ENCODE measurements at regions not wholly inside any gene's neighbourhood (a gene's known extent, or its start where the extent isn't known, plus 50 kb on each side); places are given as distances from the start of the nearest gene placed in this dataset.

GRCh38 chr9:106581973-106582372 is 281.0 kb upstream of the ZNF462 start:
- TF ChIP-seq CTCF (IDR thresholded peaks at IDR 0.05; ENCODE audit: low read depth, low read length, missing control alignments), result no peak
- no peak for DNase-seq (ENCODE audit: low read depth)
- H3K4me3 ChIP-seq (ENCODE audit: low read depth, low read length), result no peak overlapping the region

- H3K4me3 ChIP-seq (ENCODE audit: low read depth, low read length), result no peak overlapping the region
- TF ChIP-seq CTCF (IDR thresholded peaks at IDR 0.05; ENCODE audit: low read depth, low read length, missing control alignments), result no peak
- DNase-seq (ENCODE audit: low read depth), result no peak
Measured at GRCh38 chr9:106583751-106584150, 279.2 kb upstream of the ZNF462 start.

- TF ChIP-seq CTCF (IDR thresholded peaks at IDR 0.05; ENCODE audit: low read depth, low read length, missing control alignments), result no peak
- no peak overlapping the region for H3K4me3 ChIP-seq (ENCODE audit: low read depth, low read length)
- DNase-seq (ENCODE audit: low read depth), result no peak
Measured at GRCh38 chr9:106587042-106587441, 275.9 kb upstream of the ZNF462 start.

- no peak for TF ChIP-seq CTCF (IDR thresholded peaks at IDR 0.05; ENCODE audit: low read depth, low read length, missing control alignments)
- DNase-seq (ENCODE audit: low read depth), result no peak
- no peak overlapping the region for H3K4me3 ChIP-seq (ENCODE audit: low read depth, low read length)
Measured at GRCh38 chr9:106588626-106589025, 274.3 kb upstream of the ZNF462 start.

GRCh38 chr9:106590759-106591505 is 272.0 kb upstream of the ZNF462 start:
- H3K4me3 ChIP-seq (ENCODE audit: low read depth, low read length), result no peak overlapping the region
- DNase-seq (ENCODE audit: low read depth), result no peak
- TF ChIP-seq CTCF (IDR thresholded peaks at IDR 0.05; ENCODE audit: low read depth, low read length, missing control alignments), result no peak

GRCh38 chr9:106593201-106593600 is 269.8 kb upstream of the ZNF462 start:
- H3K4me3 ChIP-seq (ENCODE audit: low read depth, low read length), result no peak overlapping the region
- DNase-seq (ENCODE audit: low read depth), result no peak
- TF ChIP-seq CTCF (IDR thresholded peaks at IDR 0.05; ENCODE audit: low read depth, low read length, missing control alignments), result no peak

GRCh38 chr9:106596984-106597383 is 266.0 kb upstream of the ZNF462 start:
- no peak for TF ChIP-seq CTCF (IDR thresholded peaks at IDR 0.05; ENCODE audit: low read depth, low read length, missing control alignments)
- H3K4me3 ChIP-seq (ENCODE audit: low read depth, low read length), result no peak overlapping the region
- no peak for DNase-seq (ENCODE audit: low read depth)

Data from GM12864 (cell line).